HG03045 (cell line): ENCODE measurements at regions not wholly inside any gene's neighbourhood (a gene's known extent, or its start where the extent isn't known, plus 50 kb on each side); places are given as distances from the start of the nearest gene placed in this dataset.

ENCODE experiments used
- ATAC-seq: cut with Tn5 transposase; IDR thresholded peaks from one replicate; pipeline ENCODE4 v1.9.1; 2021; ENCODE audit warnings: mild to moderate bottlenecking, moderate library complexity; ENCODE audit not compliant: unreplicated experiment

GRCh38 chr13:105345131-105345530 is 1190.3 kb downstream of the EFNB2 start:
- ATAC-seq: no peak

GRCh38 chr13:105343134-105343806 is 1192.2 kb downstream of the EFNB2 start:
- ATAC-seq: no peak

- ATAC-seq: no peak
Observed at GRCh38 chr13:105342281-105342820, 1193.1 kb downstream of the EFNB2 start.

GRCh38 chr13:105341758-105342157 is 1193.7 kb downstream of the EFNB2 start:
- ATAC-seq: no peak

- no peak for ATAC-seq
Observed at GRCh38 chr13:105341256-105341655, 1194.2 kb downstream of the EFNB2 start.

- no peak for ATAC-seq
Observed at GRCh38 chr13:105340061-105340606, 1195.3 kb downstream of the EFNB2 start.

GRCh38 chr13:105338773-105339172 is 1196.7 kb downstream of the EFNB2 start:
- no peak for ATAC-seq

GRCh38 chr13:105338006-105338405 is 1197.5 kb downstream of the EFNB2 start:
- no peak for ATAC-seq

GRCh38 chr13:105336706-105337576 is 1198.5 kb downstream of the EFNB2 start:
- no peak for ATAC-seq

- no peak for ATAC-seq
Observed at GRCh38 chr13:105334211-105334610, 1201.3 kb downstream of the EFNB2 start.

GRCh38 chr13:105333416-105333815 is 1202.0 kb downstream of the EFNB2 start:
- ATAC-seq: no peak

GRCh38 chr13:105329359-105329758 is 1206.1 kb downstream of the EFNB2 start:
- ATAC-seq: no peak

- ATAC-seq: no peak
Observed at GRCh38 chr13:105328212-105328611, 1207.2 kb downstream of the EFNB2 start.

GRCh38 chr13:105327581-105328126 is 1207.8 kb downstream of the EFNB2 start:
- no peak for ATAC-seq

GRCh38 chr13:105319875-105320274 is 1215.6 kb downstream of the EFNB2 start:
- no peak for ATAC-seq

GRCh38 chr13:105316731-105317130 is 1218.7 kb downstream of the EFNB2 start:
- ATAC-seq: no peak

- ATAC-seq: no peak
Observed at GRCh38 chr13:105312906-105313305, 1222.6 kb downstream of the EFNB2 start.

- no peak for ATAC-seq
Observed at GRCh38 chr13:105311094-105311493, 1224.4 kb downstream of the EFNB2 start.

- ATAC-seq: no peak
Observed at GRCh38 chr13:105307776-105308175, 1227.7 kb downstream of the EFNB2 start.

GRCh38 chr13:105297839-105298238 is 1237.6 kb downstream of the EFNB2 start:
- no peak for ATAC-seq

- ATAC-seq: no peak
Observed at GRCh38 chr13:105291987-105292386, 1243.5 kb downstream of the EFNB2 start.
